Caco-2 (cell line): ENCODE measurements at regions not wholly inside any gene's neighbourhood (a gene's known extent, or its start where the extent isn't known, plus 50 kb on each side); places are given as distances from the start of the nearest gene placed in this dataset.

Source experiments
- BruUV-seq: library from RNA; stranded (reverse); fragments of 400-500 nt; replicated peaks from 2 replicates; lab custom pipeline; 2021; lab: Mats Ljungman, UMichigan
- CTCF ChIA-PET: fragments of 300-600 bp; sonication (Branson Sonifier 250); formaldehyde crosslinking; loops from one replicate; lab custom pipeline; 2022; ENCODE audit warnings: antibody characterized with exemption; lab: Charles Lee
- POLR2A ChIA-PET: fragments of 300-600 bp; sonication (Branson Sonifier 250); formaldehyde crosslinking; loops from one replicate; lab custom pipeline; 2022; ENCODE audit warnings: antibody characterized with exemption; lab: Charles Lee
- DNase-seq, 2 experiments: peaks; one replicate each; pipeline versions ENCODE4 v3.0.0 to v3.0.0-alpha.2; 2020 to 2022
- H3K27me3 ChIP-seq: replicated peaks from 2 replicates; pipeline ENCODE4 v1.6.0; 2011; ENCODE audit warnings: low read length; ENCODE audit not compliant: control insufficient read depth, insufficient read depth
- H3K36me3 ChIP-seq: 2 replicates; pipeline ENCODE4 v1.5.1; 2011; ENCODE audit warnings: low read length; ENCODE audit not compliant: control insufficient read depth, insufficient read depth
- H3K4me1 ChIP-seq: fragments of 250-450 bp; sonication (Bioruptor Pico); 2 replicates; pipeline ENCODE4 v1.5.1; 2020; ENCODE audit warnings: mild to moderate bottlenecking
- H3K4me3 ChIP-seq: 2 replicates; pipeline ENCODE4 v1.5.1; 2011; ENCODE audit warnings: low read depth, mild to moderate bottlenecking, control low read depth, low read length
- H3K9me3 ChIP-seq: fragments of 250-450 bp; sonication (Bioruptor Pico); 2 replicates; pipeline ENCODE4 v1.5.1; 2020; ENCODE audit warnings: mild to moderate bottlenecking, moderate library complexity
- H3K27ac Mint-ChIP-seq: one replicate; pipeline ENCODE4 v1.8.0; 2022; ENCODE audit warnings: mixed read lengths; ENCODE audit not compliant: unreplicated experiment
- H3K27me3 Mint-ChIP-seq: one replicate; pipeline ENCODE4 v1.8.0; 2022; ENCODE audit warnings: mixed read lengths; ENCODE audit not compliant: insufficient read depth, unreplicated experiment
- H3K36me3 Mint-ChIP-seq: one replicate; pipeline ENCODE4 v1.8.0; 2022; ENCODE audit warnings: mild to moderate bottlenecking, mixed read lengths; ENCODE audit not compliant: insufficient read depth, unreplicated experiment
- H3K4me1 Mint-ChIP-seq: one replicate; pipeline ENCODE4 v1.8.0; 2022; ENCODE audit warnings: low read depth, mixed read lengths; ENCODE audit not compliant: unreplicated experiment
- H3K4me3 Mint-ChIP-seq: one replicate; pipeline ENCODE4 v1.8.0; 2022; ENCODE audit warnings: mild to moderate bottlenecking, moderate library complexity, mixed read lengths; ENCODE audit not compliant: unreplicated experiment
- H3K9me3 Mint-ChIP-seq: one replicate; pipeline ENCODE4 v1.8.0; 2022; ENCODE audit warnings: mixed read lengths; ENCODE audit not compliant: unreplicated experiment
- CTCF ChIP-seq, 2 experiments: fragments of 200-600 bp in 1 of 2; IDR thresholded peaks; 1 replicate in 1 of 2; 2 replicates in 1 of 2; pipeline versions ENCODE4 v1.5.1 to v1.8.0; 2011 to 2022; ENCODE audit warnings: antibody characterized with exemption in 1 of 2, control low read depth in 1 of 2, inconsistent platforms in 1 of 2, low read depth in 1 of 2, low read length in 1 of 2, mild to moderate bottlenecking in 1 of 2, moderate library complexity in 1 of 2; ENCODE audit not compliant: insufficient read depth in 1 of 2, severe bottlenecking in 1 of 2, unreplicated experiment in 1 of 2
- intact Hi-C: fragments of 100-400 bp; cut with micrococcal nuclease; formaldehyde crosslinking; loops from one replicate; pipeline ENCODE4 v1.10.0; 2022; ENCODE audit not compliant: unreplicated experiment

DNA sequence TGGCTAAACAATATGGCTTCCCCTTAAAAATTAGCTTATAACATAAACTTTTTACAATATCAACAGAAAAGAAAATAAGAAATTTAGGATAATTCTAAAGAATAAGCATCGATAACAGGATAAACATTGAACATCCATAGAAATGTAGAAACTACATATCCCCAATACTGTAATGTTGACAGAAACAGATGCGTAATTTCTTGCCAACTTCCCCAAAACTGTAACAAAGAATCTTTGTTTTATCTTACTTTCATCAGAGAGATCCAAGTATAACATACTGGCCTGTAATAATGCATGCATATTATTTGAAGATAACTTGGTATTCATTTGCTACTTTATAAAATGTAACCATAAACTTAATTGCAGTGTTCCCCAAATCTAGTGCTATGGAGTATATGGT is 339.9 kb downstream of the ARL4A start:
- no peak overlapping the region for H3K27ac Mint-ChIP-seq
- no TSS peak for BruUV-seq
- intact Hi-C loops, result no loop called here
- ChIA-PET POLR2A (interaction anchor here (1.4 kb wide), 1 partner anchor 10 kb away, joined by 5 read pairs; no protein-coding TSS in a partner anchor), CTCF (no interaction called here)
- peaks cover 26% of the 10 kb centered on the region for H3K36me3 Mint-ChIP-seq
- no peaks in the 10 kb centered on the region for H3K27me3 ChIP-seq
- DNase-seq, result no peak
- no peaks in the 10 kb centered on the region for H3K9me3 ChIP-seq
- H3K27me3 Mint-ChIP-seq, result no peaks in the 10 kb centered on the region
- no peak for TF ChIP-seq CTCF (IDR thresholded peaks at IDR 0.05; ENCODE audit: insufficient read depth in 1 of 2, low read depth in 1 of 2, low read length in 1 of 2, severe bottlenecking in 1 of 2, unreplicated experiment in 1 of 2)
- H3K4me1 Mint-ChIP-seq, result peaks cover 24% of the 10 kb centered on the region
- H3K36me3 ChIP-seq, result no peaks in the 10 kb centered on the region
- no peaks in the 10 kb centered on the region for H3K9me3 Mint-ChIP-seq
- no peak overlapping the region for H3K4me3 ChIP-seq
- H3K4me3 Mint-ChIP-seq, result no peak overlapping the region
- H3K4me1 ChIP-seq, result peaks cover 21% of the 10 kb centered on the region

- Mint-ChIP-seq H3K36me3 (peaks cover 25% of the 10 kb centered on the region), H3K27me3 (no peaks in the 10 kb centered on the region), H3K9me3 (no peaks in the 10 kb centered on the region), H3K4me1 (peaks cover 32% of the 10 kb centered on the region), H3K4me3 (no peak overlapping the region), H3K27ac (no peak overlapping the region)
- ChIA-PET POLR2A (no interaction called here), CTCF (no interaction called here)
- Histone ChIP-seq H3K27me3 (no peaks in the 10 kb centered on the region), H3K9me3 (no peaks in the 10 kb centered on the region), H3K4me3 (no peak overlapping the region), H3K4me1 (peaks cover 25% of the 10 kb centered on the region), H3K36me3 (no peaks in the 10 kb centered on the region)
- no peak for TF ChIP-seq CTCF (IDR thresholded peaks at IDR 0.05; ENCODE audit: insufficient read depth in 1 of 2, low read depth in 1 of 2, low read length in 1 of 2, severe bottlenecking in 1 of 2, unreplicated experiment in 1 of 2)
- BruUV-seq, result no TSS peak
- intact Hi-C loops, result no loop called here
- no peak for DNase-seq
These were observed 340.8 kb downstream of the ARL4A start for GRCh38 chr7:13028036-13028824.

- H3K4me1 ChIP-seq, result peaks cover 25% of the 10 kb centered on the region
- H3K36me3 ChIP-seq, result no peaks in the 10 kb centered on the region
- no peaks in the 10 kb centered on the region for H3K27me3 ChIP-seq
- no peak overlapping the region for H3K4me3 Mint-ChIP-seq
- no peaks in the 10 kb centered on the region for H3K9me3 ChIP-seq
- ChIA-PET POLR2A (no interaction called here), CTCF (no interaction called here)
- no peak overlapping the region for H3K27ac Mint-ChIP-seq
- H3K9me3 Mint-ChIP-seq, result no peaks in the 10 kb centered on the region
- BruUV-seq, result no TSS peak
- H3K36me3 Mint-ChIP-seq, result peaks cover 20% of the 10 kb centered on the region
- no peak for TF ChIP-seq CTCF (IDR thresholded peaks at IDR 0.05; ENCODE audit: insufficient read depth in 1 of 2, low read depth in 1 of 2, low read length in 1 of 2, severe bottlenecking in 1 of 2, unreplicated experiment in 1 of 2)
- no peak overlapping the region for H3K4me3 ChIP-seq
- no peak for DNase-seq
- no peaks in the 10 kb centered on the region for H3K27me3 Mint-ChIP-seq
- intact Hi-C loops, result no loop called here
- H3K4me1 Mint-ChIP-seq, result peaks cover 32% of the 10 kb centered on the region
These were observed 341.3 kb downstream of the ARL4A start for GRCh38 chr7:13028825-13029099.
